GM10248 (cell line): ENCODE measurements at regions not wholly inside any gene's neighbourhood (a gene's known extent, or its start where the extent isn't known, plus 50 kb on each side); places are given as distances from the start of the nearest gene placed in this dataset.

ENCODE experiments used
- CTCF ChIA-PET: fragments of 300-600 bp; sonication (Branson Sonifier 250); formaldehyde crosslinking; extraction: SDS; loops from one replicate; lab custom pipeline; 2021; ENCODE audit warnings: antibody characterized with exemption; lab: Yijun Ruan, JAX
- POLR2A ChIA-PET: fragments of 350-650 bp; sonication (Branson Sonifier 250); formaldehyde crosslinking; extraction: SDS; loops from one replicate; lab custom pipeline; 2020; ENCODE audit warnings: antibody characterized with exemption; lab: Yijun Ruan, JAX
- DNase-seq: peaks from one replicate; pipeline ENCODE4 v3.0.0; 2012; ENCODE audit errors: extremely low spot score
- CTCF ChIP-seq: IDR thresholded peaks from 2 replicates; pipeline ENCODE4 v1.5.1; 2012; ENCODE audit warnings: mild to moderate bottlenecking, low read depth; ENCODE audit errors: extremely low read depth, missing control alignments, control extremely low read depth

- no peak for TF ChIP-seq CTCF
- POLR2A ChIA-PET = no interaction called here
- no peak for DNase-seq
- CTCF ChIA-PET = interaction anchor here (0.9 to 1.4 kb wide), 2 partner anchors 21 to 116 kb away, joined by 3 read pairs; no protein-coding TSS in a partner anchor
These were observed 471.0 kb downstream of the EFNA5 start for GRCh38 chr5:107199756-107200155.

- POLR2A ChIA-PET = no interaction called here
- CTCF ChIA-PET = no interaction called here
- no peak for DNase-seq
- no peak for TF ChIP-seq CTCF
These were observed 474.2 kb downstream of the EFNA5 start for GRCh38 chr5:107196500-107197059.

- DNase-seq = no peak
- ChIA-PET POLR2A (no interaction called here), CTCF (interaction anchor here (1.1 kb wide), 1 partner anchor 12 kb away, joined by 3 read pairs; no protein-coding TSS in a partner anchor)
- no peak for TF ChIP-seq CTCF
These were observed 474.8 kb downstream of the EFNA5 start for GRCh38 chr5:107195890-107196395.

GRCh38 chr5:107184871-107185270, 485.9 kb downstream of the EFNA5 start:
- TF ChIP-seq CTCF = no peak
- ChIA-PET POLR2A (no interaction called here), CTCF (no interaction called here)
- no peak for DNase-seq

- ChIA-PET POLR2A (no interaction called here), CTCF (interaction anchor here (1.2 kb wide), 1 partner anchor 12 kb away, joined by 3 read pairs; no protein-coding TSS in a partner anchor)
- TF ChIP-seq CTCF = no peak
- no peak for DNase-seq
These were observed 486.7 kb downstream of the EFNA5 start for GRCh38 chr5:107184066-107184465.

GRCh38 chr5:107170620-107171019, 500.1 kb downstream of the EFNA5 start:
- CTCF ChIA-PET = interaction anchor here (1.5 kb wide), 1 partner anchor 10 kb away, joined by 3 read pairs; no protein-coding TSS in a partner anchor
- TF ChIP-seq CTCF = no peak
- POLR2A ChIA-PET = no interaction called here

More at GRCh38 chr5:107170620-107171019, 500.1 kb downstream of the EFNA5 start:
- DNase-seq = no peak
